D721Med (cell line): ENCODE measurements at regions not wholly inside any gene's neighbourhood (a gene's known extent, or its start where the extent isn't known, plus 50 kb on each side); places are given as distances from the start of the nearest gene placed in this dataset.

Experiments used
- DNase-seq: peaks from one replicate; pipeline ENCODE4 v3.0.0; 2011; ENCODE audit warnings: low spot score; ENCODE audit not compliant: insufficient read length
- FAIRE-seq: peaks from 2 replicates; lab custom pipeline; 2011; peaks lifted over from hg19 to GRCh38; lab: Jason Lieb, UNC
- CTCF ChIP-seq: IDR thresholded peaks from 2 replicates; pipeline ENCODE4 v1.5.1; 2012; ENCODE audit warnings: mild to moderate bottlenecking, control low read depth; ENCODE audit not compliant: insufficient read depth; ENCODE audit errors: missing control alignments

DNA sequence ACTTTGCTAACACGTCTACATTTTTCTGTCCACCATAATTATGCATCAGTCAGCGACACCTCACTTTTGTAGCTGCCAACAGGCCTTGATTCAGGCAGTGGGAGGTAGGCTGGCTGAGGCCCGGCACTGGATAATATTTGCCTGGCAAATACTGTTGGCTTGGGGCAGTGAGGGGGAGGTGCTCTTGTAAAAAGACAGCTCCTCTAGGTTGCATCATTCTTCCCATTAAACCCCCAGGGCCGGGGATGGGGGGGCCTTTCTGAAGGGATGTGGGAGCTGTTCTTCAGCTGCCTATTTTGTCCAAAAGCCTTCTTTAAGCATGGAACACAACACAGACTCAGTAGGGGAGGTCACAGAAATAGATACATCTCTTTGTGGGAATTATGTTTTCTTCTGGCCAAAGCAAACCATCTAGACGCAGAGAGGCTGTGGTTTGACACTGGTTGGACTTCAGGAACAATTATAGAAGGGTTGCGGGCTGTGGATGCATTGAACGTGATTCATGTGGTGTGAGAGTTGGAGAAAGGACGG is 338.3 kb upstream of the NT5E start:
- FAIRE-seq (no peak), DNase-seq (no peak)

GRCh38 chr6:85110943-85111342 is 338.9 kb upstream of the NT5E start:
- TF ChIP-seq CTCF, result no peak
- FAIRE-seq (no peak), DNase-seq (no peak)

More for the DNA sequence above, 338.3 kb upstream of the NT5E start:
- no peak for TF ChIP-seq CTCF

DNA sequence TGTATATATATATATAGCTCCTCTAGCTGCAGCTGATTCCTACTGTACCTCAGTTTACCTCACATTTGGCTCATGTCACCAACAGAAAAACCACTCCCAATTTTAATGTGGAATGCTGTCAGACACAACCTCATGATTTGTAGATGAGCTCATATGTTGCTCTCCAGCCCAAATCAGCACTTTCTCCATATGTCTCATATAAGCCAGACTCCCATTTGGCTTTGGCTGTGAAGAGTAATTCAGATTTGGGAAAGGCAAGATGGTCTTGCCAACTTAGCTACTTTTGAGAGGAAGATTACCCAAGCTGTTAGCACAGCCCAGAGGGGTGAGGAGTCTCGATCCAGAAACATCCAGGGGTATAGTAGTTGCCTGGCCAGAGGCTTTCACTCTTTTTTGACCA is 342.2 kb upstream of the NT5E start:
- no peak for DNase-seq
- FAIRE-seq, result no peak
- no peak for TF ChIP-seq CTCF

DNA sequence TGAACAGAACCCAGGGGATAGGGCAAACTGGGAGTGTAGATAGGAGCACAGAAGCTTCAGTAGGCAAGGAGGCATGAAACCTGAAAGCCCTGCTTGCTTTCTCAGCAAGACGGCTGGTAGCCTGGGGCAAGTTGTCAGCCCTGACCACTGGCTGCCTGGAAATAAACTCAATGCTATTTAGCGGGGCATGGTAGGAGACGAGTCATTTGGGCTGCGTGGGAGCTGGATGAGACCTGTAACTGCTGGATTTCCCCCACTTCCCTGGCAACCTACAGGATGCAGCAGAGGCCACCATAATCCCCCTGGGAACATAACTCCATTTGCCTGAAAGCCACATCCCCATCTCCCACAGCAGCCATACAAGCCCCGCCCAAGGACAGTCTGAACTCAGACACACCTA is 332.6 kb upstream of the TBX18 start:
- TF ChIP-seq CTCF, result no peak
- DNase-seq, result no peak
- no peak for FAIRE-seq

- no peak for FAIRE-seq
- no peak for TF ChIP-seq CTCF
- DNase-seq, result no peak
Observed at GRCh38 chr6:85092226-85092625, 327.8 kb upstream of the TBX18 start.

DNA sequence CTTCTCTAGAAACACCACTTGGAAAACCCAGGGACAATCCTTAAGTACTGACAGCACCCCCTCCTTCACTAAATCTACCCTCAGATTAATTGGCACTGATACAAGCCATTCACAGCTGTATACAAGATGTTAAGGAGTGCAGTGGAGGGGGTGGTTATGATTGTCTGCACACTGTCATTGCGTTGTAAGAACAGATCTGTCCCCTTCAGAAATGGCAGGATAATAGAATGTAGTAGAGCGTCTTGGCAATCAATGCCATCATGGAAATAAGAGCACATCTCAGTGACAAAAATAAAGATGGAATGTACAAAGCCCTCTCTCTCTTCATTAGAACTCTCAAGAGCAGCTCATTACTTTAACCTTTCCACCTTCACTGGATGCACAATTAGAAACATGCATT is 324.9 kb upstream of the TBX18 start:
- no peak for FAIRE-seq
- DNase-seq, result no peak
- no peak for TF ChIP-seq CTCF

DNA sequence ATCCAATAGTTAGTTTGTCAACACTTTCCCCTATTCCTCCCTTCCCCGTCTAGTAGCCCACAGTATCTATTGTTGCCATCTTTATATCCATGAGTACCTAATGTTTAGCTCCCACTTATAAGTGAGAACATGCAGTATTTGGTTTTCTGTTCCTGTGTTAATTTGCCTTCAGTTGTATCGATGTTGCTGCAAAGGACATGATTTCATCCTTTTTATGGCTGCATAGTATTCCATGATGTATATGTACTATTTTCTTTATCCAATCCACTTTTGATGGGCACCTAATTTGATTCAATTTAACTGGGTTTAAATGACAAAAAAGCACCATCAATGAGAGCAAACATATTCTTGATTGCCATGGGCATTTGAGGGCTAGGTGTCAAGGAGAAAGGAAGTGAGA is 321.5 kb upstream of the TBX18 start:
- DNase-seq, result no peak

More for the DNA sequence above, 321.5 kb upstream of the TBX18 start:
- TF ChIP-seq CTCF, result no peak
- no peak for FAIRE-seq
